HG02571 (cell line): ENCODE measurements at regions not wholly inside any gene's neighbourhood (a gene's known extent, or its start where the extent isn't known, plus 50 kb on each side); places are given as distances from the start of the nearest gene placed in this dataset.

ENCODE experiments used
- ATAC-seq: cut with Tn5 transposase; IDR thresholded peaks from one replicate; pipeline ENCODE4 v1.9.1; 2021; ENCODE audit warnings: mild to moderate bottlenecking, moderate library complexity; ENCODE audit not compliant: unreplicated experiment

- no peak for ATAC-seq
These were observed 61.0 kb upstream of the DAPK1 start for GRCh38 chr9:87436716-87437115.

- no peak for ATAC-seq
These were observed 59.7 kb upstream of the DAPK1 start for GRCh38 chr9:87437966-87438365.

DNA sequence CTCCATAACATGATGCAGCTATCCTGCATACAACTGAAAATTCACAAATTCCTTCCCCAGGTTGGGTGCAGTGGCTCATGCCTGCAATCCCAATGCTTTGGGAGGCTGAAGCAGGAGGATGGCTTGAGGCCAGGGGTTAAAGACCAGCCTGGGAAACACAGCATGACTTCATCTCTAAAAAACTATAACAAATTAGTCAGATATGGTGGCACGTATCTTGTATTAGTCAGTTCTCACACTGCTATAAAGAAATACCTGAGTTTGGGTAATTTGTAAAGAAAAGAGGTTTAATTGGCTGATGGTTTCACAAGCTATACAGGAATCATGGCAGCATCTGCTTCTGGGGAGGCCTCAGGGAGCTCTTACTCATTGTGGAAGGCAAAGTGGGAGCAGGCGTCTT, 56.4 kb upstream of the DAPK1 start:
- no peak for ATAC-seq

DNA sequence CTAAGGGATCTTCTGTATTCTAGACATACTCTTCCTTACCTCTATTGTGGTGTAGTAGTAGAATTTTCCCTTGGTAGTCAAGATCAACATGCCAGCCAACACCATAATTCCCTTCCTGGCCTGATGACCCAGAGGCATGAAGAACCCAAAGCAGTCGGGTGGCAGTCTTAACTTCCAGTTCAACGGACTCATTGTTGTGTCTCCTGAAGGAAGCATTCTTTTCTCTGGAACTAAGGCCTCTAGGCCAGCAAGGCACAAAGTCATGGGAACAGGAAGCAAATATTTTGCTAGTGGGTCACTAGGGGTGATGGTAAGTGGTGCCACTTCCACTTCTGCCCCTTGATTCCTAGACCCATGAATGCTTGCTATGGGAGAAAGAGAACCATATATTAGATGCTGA, 55.2 kb upstream of the DAPK1 start:
- ATAC-seq: no peak

DNA sequence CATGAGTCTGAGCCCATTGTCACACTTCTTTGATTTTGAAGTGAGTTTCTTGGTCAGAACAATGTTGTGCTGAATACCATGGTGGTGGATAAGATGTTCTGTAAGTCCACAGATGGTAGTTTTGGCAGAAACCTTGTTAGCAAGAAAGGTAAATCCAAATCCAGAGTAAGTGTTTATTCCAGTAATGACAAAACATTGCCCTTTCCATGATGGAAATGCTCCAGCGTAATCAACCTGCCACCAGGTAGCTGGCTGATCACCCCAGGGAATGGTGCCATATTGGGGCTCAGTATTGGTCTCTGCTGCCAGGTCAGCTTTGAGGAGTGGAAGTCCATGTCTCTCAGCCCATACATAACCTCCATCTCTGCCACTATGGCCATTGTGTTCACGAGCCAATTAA, 54.7 kb upstream of the DAPK1 start:
- ATAC-seq: no peak

DNA sequence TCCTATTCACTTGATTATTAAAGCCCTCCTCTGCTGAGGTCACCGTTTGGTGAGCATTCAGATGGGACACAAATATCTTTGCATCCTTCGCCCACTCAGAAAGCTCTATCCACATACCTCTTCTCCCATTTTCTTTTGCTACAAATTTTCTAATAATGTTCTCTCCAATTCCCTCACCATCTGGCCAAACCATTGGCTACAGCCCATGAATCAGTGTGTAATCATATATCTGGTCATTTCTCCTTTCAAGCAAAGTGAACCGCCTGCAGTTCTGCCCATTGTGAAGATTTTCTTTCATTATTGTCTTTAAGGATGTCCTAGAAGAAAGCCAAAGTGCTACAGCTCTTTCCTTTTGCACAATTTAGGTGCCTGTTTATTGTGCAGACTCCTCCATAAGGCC, 54.2 kb upstream of the DAPK1 start:
- ATAC-seq: no peak

DNA sequence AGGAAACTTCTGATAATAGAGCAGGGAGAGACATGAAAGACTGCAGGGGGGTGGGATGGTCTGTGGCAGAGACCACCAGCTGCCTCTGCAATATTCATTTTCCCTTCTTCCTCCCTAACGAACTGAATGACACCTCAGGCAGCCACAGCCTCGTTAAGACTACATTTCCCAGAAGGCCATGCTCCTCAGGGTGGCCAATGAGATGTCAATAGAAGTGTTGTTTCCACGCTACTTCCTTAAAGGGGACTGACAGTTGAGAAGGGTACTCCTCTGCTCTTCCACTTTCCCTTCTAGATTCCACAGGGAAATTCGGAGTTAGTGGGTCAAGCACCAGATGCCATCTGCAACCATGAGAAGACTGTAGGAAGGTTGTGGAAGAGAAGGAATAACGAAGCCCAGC, 52.0 kb upstream of the DAPK1 start:
- ATAC-seq: peak; percentile 90

- ATAC-seq: no peak
These were observed 51.1 kb upstream of the DAPK1 start for GRCh38 chr9:87446527-87446926.

DNA sequence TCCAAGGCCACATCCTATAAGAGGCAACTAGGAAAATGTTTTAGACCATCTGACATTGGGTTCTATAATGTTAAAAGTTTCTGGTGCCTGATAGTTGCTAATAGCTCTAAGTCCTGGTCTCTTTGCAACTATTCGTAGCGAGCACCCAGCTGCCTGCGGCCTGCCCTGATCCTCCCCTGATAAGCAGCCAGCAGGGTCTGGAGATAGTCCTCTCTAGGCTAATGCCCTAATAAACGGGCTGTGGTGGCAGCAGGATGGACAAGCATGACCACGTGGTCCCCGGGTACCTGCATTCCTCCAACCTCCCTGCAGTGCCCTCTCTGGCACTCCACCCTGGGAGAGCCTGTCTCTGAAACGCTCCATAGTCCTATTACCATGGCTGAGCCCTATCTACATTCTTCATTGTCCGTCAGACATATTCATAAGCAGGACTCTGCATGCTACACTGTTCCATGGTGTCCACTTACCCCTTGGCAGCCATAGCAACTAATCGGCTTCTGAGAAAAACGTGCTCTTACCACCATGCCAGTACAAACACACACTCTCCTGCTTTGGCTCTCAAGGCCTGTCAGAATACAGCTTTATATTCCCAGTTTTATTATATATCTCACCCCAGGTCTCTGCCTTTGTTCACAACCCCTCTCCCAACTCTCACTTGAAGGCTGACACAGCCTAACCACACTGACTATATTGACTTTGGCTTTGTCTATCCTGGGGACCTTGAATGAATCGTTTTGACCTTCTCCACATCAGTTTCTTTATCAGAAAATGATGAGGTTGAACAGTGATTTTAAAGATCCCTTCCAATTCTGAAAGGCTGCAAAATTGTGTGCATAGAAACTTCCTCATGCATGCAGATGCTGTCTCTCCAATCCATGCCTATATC, 49.9 kb upstream of the DAPK1 start:
- ATAC-seq: no peak
